ENCODE measurements at regions not wholly inside any gene's neighbourhood (a gene's known extent, or its start where the extent isn't known, plus 50 kb on each side); places are given as distances from the start of the nearest gene placed in this dataset.

DNA sequence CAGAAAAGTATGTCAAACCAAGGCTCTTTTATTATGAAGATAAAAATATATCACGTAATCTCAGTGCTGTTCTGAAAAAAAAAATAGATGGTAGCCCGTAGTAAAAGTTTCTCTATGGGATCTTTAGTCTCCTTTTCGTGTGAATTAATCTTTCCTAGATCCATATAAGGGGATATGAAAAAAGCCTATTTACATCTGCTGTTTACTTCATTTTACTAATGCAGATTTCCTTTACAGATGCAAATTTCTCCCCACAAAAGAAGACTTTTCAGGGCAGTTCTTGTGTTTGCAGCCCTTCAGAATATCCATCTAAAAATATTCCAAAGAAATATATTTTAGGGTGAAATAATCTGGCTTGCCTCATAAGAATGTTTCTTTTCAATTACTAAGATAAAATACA lies 1291.7 kb downstream of the ROBO1 start:
- H3K4me3 ChIP-seq = no peak overlapping the region
- no peaks in the 10 kb centered on the region for H3K36me3 ChIP-seq
- H3K9me3 ChIP-seq = no peaks in the 10 kb centered on the region
- intact Hi-C loops (cut with DNase I) = no loop called here
- no peaks in the 10 kb centered on the region for H3K27me3 ChIP-seq
- H3K4me1 ChIP-seq = no peaks in the 10 kb centered on the region
- DNase-seq (ENCODE audit: extremely low spot score in 2 of 2) = no peak
- TF ChIP-seq, protein P1, sequence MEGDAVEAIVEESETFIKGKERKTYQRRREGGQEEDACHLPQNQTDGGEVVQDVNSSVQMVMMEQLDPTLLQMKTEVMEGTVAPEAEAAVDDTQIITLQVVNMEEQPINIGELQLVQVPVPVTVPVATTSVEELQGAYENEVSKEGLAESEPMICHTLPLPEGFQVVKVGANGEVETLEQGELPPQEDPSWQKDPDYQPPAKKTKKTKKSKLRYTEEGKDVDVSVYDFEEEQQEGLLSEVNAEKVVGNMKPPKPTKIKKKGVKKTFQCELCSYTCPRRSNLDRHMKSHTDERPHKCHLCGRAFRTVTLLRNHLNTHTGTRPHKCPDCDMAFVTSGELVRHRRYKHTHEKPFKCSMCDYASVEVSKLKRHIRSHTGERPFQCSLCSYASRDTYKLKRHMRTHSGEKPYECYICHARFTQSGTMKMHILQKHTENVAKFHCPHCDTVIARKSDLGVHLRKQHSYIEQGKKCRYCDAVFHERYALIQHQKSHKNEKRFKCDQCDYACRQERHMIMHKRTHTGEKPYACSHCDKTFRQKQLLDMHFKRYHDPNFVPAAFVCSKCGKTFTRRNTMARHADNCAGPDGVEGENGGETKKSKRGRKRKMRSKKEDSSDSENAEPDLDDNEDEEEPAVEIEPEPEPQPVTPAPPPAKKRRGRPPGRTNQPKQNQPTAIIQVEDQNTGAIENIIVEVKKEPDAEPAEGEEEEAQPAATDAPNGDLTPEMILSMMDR (IDR thresholded peaks at IDR 0.05) = no peak
- TF ChIP-seq POLR2AphosphoS5 (IDR thresholded peaks at IDR 0.05; ENCODE audit: insufficient read depth in 1 of 2, low read depth in 1 of 2) = no peak
- no peak overlapping the region for H3K27ac ChIP-seq

DNA sequence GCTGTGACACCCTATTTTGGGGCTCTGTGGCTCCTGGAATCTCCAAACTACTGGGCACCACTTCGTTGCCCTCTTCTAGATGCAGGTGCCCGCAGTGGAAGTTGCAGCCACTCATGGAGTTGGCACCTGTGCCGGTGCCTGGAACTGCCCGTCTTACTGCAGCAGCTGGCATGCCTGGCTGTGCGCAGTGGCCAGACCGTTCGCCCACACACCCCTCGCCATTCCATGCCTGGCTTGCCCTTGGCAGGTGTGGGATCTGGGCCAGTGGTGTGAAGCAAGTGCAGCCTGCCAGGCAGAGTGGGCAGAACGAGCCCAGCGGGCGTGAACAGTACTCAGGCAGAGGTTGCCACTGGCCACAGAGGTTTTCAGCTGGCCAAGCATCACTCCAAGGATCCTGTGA lies 1286.7 kb downstream of the ROBO1 start:
- TF ChIP-seq POLR2AphosphoS5 (IDR thresholded peaks at IDR 0.05; ENCODE audit: insufficient read depth in 1 of 2, low read depth in 1 of 2) (no peak), POLR2A (IDR thresholded peaks at IDR 0.05) (no peak)
- TF ChIP-seq, protein P1 (IDR thresholded peaks at IDR 0.05) = no peak
- no peaks in the 10 kb centered on the region for H3K27me3 ChIP-seq
- DNase-seq (ENCODE audit: extremely low spot score in 2 of 2) = no peak
- intact Hi-C loops (cut with DNase I) = no loop called here
- H3K27ac ChIP-seq = no peak overlapping the region
- H3K4me3 ChIP-seq = no peak overlapping the region
- no peaks in the 10 kb centered on the region for H3K4me1 ChIP-seq
- no peaks in the 10 kb centered on the region for H3K36me3 ChIP-seq
- H3K9me3 ChIP-seq = no peaks in the 10 kb centered on the region

DNA sequence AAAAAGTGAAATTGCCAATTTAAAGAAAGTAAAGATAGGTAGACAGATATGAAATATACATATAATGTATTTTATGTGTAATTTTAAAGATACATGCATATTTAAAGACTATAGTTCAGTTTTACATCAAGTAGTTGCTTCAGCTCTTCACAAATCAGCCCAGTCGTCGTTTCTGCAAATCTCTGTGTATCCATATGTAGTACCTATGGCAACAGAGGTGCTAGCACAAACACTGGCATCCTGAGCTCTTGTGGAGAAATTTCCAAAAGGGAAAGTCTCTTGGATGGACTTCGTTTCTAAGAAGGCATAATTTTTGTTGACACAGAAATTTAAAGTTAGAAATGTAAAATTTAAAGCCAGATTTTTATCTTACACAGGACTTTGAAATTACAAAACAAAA lies 1284.7 kb downstream of the ROBO1 start:
- Histone ChIP-seq H3K4me1 (no peaks in the 10 kb centered on the region), H3K4me3 (no peak overlapping the region)
- intact Hi-C loops (cut with DNase I) = no loop called here

DNA sequence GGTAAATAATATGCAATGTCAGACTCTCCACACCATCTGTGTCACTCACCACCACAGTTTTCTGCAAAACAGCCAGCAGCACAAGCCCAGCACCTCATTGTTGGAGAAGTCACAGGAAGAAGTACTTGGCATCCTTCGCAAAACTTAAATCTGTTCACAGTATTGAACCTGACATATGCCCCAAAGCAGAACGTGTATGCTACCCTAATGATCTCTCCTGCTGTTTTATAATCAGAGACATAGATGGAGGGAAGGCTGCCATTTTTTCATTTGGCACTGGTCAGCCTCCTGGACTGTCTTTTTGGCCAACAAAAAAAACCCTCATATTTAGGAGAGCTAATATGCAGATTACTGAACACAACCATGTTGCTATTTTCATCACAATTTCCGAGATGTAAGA lies 1272.9 kb downstream of the ROBO1 start:
- TF ChIP-seq POLR2A (IDR thresholded peaks at IDR 0.05) = no peak
- TF ChIP-seq, protein P1 (IDR thresholded peaks at IDR 0.05) = no peak
- no peak for TF ChIP-seq POLR2AphosphoS5 (IDR thresholded peaks at IDR 0.05; ENCODE audit: insufficient read depth in 1 of 2, low read depth in 1 of 2)
- intact Hi-C loops (cut with DNase I) = no loop called here
- Histone ChIP-seq H3K4me1 (peaks cover 13% of the 10 kb centered on the region), H3K27me3 (no peaks in the 10 kb centered on the region), H3K27ac (no peak overlapping the region), H3K4me3 (no peak overlapping the region), H3K9me3 (no peaks in the 10 kb centered on the region), H3K36me3 (no peaks in the 10 kb centered on the region)
- DNase-seq (ENCODE audit: extremely low spot score in 2 of 2) = no peak

More for the DNA sequence above, 1284.7 kb downstream of the ROBO1 start:
- TF ChIP-seq POLR2A (IDR thresholded peaks at IDR 0.05) = no peak
- TF ChIP-seq POLR2AphosphoS5 (IDR thresholded peaks at IDR 0.05; ENCODE audit: insufficient read depth in 1 of 2, low read depth in 1 of 2) = no peak
- TF ChIP-seq, protein P1 (IDR thresholded peaks at IDR 0.05) = no peak
- H3K36me3 ChIP-seq = no peaks in the 10 kb centered on the region
- DNase-seq (ENCODE audit: extremely low spot score in 2 of 2) = no peak
- no peak overlapping the region for H3K27ac ChIP-seq
- no peaks in the 10 kb centered on the region for H3K27me3 ChIP-seq
- no peaks in the 10 kb centered on the region for H3K9me3 ChIP-seq

DNA sequence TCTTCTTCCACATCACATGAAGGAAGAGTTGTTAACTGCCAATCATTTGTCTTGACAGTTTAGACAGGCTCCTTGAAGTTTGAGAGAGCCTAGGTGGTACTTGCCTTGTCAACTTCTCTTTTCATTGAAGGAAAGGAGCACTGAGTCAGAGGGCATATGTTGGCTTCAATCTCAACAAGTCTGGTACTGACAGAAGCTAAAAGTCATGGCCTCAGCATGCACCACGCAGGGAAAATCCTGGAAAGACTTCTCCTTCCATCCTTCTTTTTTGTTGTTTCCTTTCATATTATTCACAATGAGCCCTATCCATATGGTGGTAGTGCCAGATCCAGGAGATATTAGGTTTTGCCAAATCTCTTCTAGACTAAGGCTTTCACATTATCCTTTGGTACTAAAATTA lies 1272.5 kb downstream of the ROBO1 start:
- intact Hi-C loops (cut with DNase I) = no loop called here
- no peaks in the 10 kb centered on the region for H3K36me3 ChIP-seq
- DNase-seq (ENCODE audit: extremely low spot score in 2 of 2) = no peak
- H3K27me3 ChIP-seq = no peaks in the 10 kb centered on the region
- H3K9me3 ChIP-seq = no peaks in the 10 kb centered on the region
- TF ChIP-seq POLR2A (IDR thresholded peaks at IDR 0.05) (no peak), POLR2AphosphoS5 (IDR thresholded peaks at IDR 0.05; ENCODE audit: insufficient read depth in 1 of 2, low read depth in 1 of 2) (no peak)
- TF ChIP-seq, protein P1 (IDR thresholded peaks at IDR 0.05) = no peak
- H3K4me3 ChIP-seq = no peak overlapping the region
- no peak overlapping the region for H3K27ac ChIP-seq
- H3K4me1 ChIP-seq = peaks cover 13% of the 10 kb centered on the region

All from vagina (tissue), 2 donors.